ENCODE measurements at regions not wholly inside any gene's neighbourhood (a gene's known extent, or its start where the extent isn't known, plus 50 kb on each side); places are given as distances from the start of the nearest gene placed in this dataset.

GRCh38 chr2:104361414-104361813, 492.5 kb upstream of the POU3F3 start:
- H3K27me3 ChIP-seq (ENCODE audit: insufficient read depth in 3 of 3, low read length in 2 of 3), result peaks cover 0 to 1% (median 0%) of the 10 kb centered on the region in 3 donors
- no peak for TF ChIP-seq CTCF (IDR thresholded peaks at IDR 0.05)
- WGBS, 3 donors, result 65 to 74% (median 70%) methylated on average over 5 of the region's 5 CpGs
- intact Hi-C loops (cut with DNase I), result no loop called here
- H3K27ac ChIP-seq, result no peak overlapping the region
- no peaks in the 10 kb centered on the region for H3K4me1 ChIP-seq
- no peaks in the 10 kb centered on the region for H3K36me3 ChIP-seq (ENCODE audit: insufficient read depth in 1 of 2, low read depth in 1 of 2)
- ATAC-seq, result no peak
- H3K4me3 ChIP-seq, result no peak overlapping the region
- no peak for DNase-seq
- H3K9me3 ChIP-seq, result no peaks in the 10 kb centered on the region

- H3K36me3 ChIP-seq (ENCODE audit: insufficient read depth in 1 of 2, low read depth in 1 of 2), result no peaks in the 10 kb centered on the region
- ATAC-seq (no peak), DNase-seq (no peak)
- H3K27me3 ChIP-seq (ENCODE audit: insufficient read depth in 3 of 3, low read length in 2 of 3), result no peaks in the 10 kb centered on the region
- no peak overlapping the region for H3K4me3 ChIP-seq
- H3K27ac ChIP-seq, result no peak overlapping the region
- 79 to 80% (median 79%) methylated on average over 10 of the region's 10 CpGs for WGBS, 3 donors
- no peaks in the 10 kb centered on the region for H3K9me3 ChIP-seq
- intact Hi-C loops (cut with DNase I), result no loop called here
- TF ChIP-seq CTCF (IDR thresholded peaks at IDR 0.05), result no peak
- H3K4me1 ChIP-seq, result no peaks in the 10 kb centered on the region
Observed at GRCh38 chr2:104368089-104368488, 485.8 kb upstream of the POU3F3 start.

- no peak for TF ChIP-seq CTCF (IDR thresholded peaks at IDR 0.05)
- intact Hi-C loops (cut with DNase I), result no loop called here
- Histone ChIP-seq H3K9me3 (no peaks in the 10 kb centered on the region), H3K4me3 (no peak overlapping the region), H3K27ac (no peak overlapping the region), H3K36me3 (ENCODE audit: insufficient read depth in 1 of 2, low read depth in 1 of 2) (no peaks in the 10 kb centered on the region), H3K4me1 (no peaks in the 10 kb centered on the region), H3K27me3 (ENCODE audit: insufficient read depth in 3 of 3, low read length in 2 of 3) (no peaks in the 10 kb centered on the region)
- ATAC-seq, result no peak
- no peak for DNase-seq
- 45 to 48% (median 47%) methylated on average over 5 of the region's 5 CpGs for WGBS, 3 donors
Observed at GRCh38 chr2:104371087-104371781, 482.7 kb upstream of the POU3F3 start.

- DNase-seq (no peak), ATAC-seq (no peak)
- no peak overlapping the region for H3K4me3 ChIP-seq
- no peak overlapping the region for H3K27ac ChIP-seq
- no peaks in the 10 kb centered on the region for H3K27me3 ChIP-seq (ENCODE audit: insufficient read depth in 3 of 3, low read length in 2 of 3)
- no peaks in the 10 kb centered on the region for H3K36me3 ChIP-seq (ENCODE audit: insufficient read depth in 1 of 2, low read depth in 1 of 2)
- TF ChIP-seq CTCF (IDR thresholded peaks at IDR 0.05), result no peak
- no peaks in the 10 kb centered on the region for H3K4me1 ChIP-seq
- H3K9me3 ChIP-seq, result no peaks in the 10 kb centered on the region
- intact Hi-C loops (cut with DNase I), result no loop called here
Observed at GRCh38 chr2:104375206-104375605, 478.7 kb upstream of the POU3F3 start.

GRCh38 chr2:104378853-104379374, 475.0 kb upstream of the POU3F3 start:
- ATAC-seq (peak in 2 of 4 donors; percentile 69 to 73), DNase-seq (no peak)
- Histone ChIP-seq H3K4me1 (no peaks in the 10 kb centered on the region), H3K27me3 (ENCODE audit: insufficient read depth in 3 of 3, low read length in 2 of 3) (no peaks in the 10 kb centered on the region), H3K27ac (no peak overlapping the region), H3K9me3 (no peaks in the 10 kb centered on the region), H3K4me3 (peak overlapping the region; percentile 55), H3K36me3 (ENCODE audit: insufficient read depth in 1 of 2, low read depth in 1 of 2) (no peaks in the 10 kb centered on the region)
- intact Hi-C loops (cut with DNase I), result no loop called here
- WGBS, 3 donors, result 11 to 13% (median 13%) methylated on average over 3 of the region's 3 CpGs
- TF ChIP-seq CTCF (IDR thresholded peaks at IDR 0.05), result no peak

All from psoas muscle (tissue), 7 donors.